ENCODE measurements at regions not wholly inside any gene's neighbourhood (a gene's known extent, or its start where the extent isn't known, plus 50 kb on each side); places are given as distances from the start of the nearest gene placed in this dataset.

DNA sequence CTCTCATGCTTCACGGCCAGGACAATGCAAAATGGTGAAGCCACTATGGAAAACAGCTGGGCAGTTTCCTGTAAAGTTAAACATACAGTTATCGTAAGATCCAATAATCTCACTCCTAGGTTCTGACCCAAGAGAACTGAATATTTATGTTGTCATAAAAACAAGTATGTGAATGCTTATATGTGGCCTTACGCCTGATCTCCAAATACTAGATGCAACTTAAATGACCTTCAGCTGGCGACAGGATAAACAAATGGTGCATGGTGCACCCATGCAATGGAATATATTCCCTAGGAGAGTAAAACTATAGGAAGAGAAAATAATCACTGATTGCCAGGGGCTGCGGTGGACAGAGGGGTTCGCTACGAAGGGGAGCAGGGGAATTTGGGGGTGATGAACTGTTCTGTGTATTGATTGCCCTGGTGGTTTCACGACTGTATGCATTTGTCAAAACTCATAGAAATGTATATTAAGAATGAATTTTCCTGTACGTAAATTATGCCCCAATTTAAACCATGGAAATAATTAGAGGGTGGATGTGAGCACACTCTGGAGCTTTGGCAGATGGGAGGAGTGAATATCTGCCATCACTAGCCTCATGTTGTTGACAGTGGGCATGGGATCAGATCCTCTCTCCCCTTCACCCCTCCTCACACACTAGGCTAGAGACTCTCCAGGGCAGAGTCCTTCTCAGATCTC, 100.8 kb upstream of the MYCN start:
- no peak overlapping the region for H3K4me3 Mint-ChIP-seq
- TF ChIP-seq, protein P1, sequence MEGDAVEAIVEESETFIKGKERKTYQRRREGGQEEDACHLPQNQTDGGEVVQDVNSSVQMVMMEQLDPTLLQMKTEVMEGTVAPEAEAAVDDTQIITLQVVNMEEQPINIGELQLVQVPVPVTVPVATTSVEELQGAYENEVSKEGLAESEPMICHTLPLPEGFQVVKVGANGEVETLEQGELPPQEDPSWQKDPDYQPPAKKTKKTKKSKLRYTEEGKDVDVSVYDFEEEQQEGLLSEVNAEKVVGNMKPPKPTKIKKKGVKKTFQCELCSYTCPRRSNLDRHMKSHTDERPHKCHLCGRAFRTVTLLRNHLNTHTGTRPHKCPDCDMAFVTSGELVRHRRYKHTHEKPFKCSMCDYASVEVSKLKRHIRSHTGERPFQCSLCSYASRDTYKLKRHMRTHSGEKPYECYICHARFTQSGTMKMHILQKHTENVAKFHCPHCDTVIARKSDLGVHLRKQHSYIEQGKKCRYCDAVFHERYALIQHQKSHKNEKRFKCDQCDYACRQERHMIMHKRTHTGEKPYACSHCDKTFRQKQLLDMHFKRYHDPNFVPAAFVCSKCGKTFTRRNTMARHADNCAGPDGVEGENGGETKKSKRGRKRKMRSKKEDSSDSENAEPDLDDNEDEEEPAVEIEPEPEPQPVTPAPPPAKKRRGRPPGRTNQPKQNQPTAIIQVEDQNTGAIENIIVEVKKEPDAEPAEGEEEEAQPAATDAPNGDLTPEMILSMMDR (IDR thresholded peaks at IDR 0.05) = no peak
- H3K9me3 Mint-ChIP-seq = no peaks in the 10 kb centered on the region
- H3K27me3 Mint-ChIP-seq = no peaks in the 10 kb centered on the region
- ChIA-PET POLR2A (no interaction called here), CTCF (no interaction called here)
- ATAC-seq (ENCODE audit: low read depth) (no peak), DNase-seq (no peak)
- H3K4me1 Mint-ChIP-seq = no peaks in the 10 kb centered on the region
- intact Hi-C loops (cut with micrococcal nuclease) = no loop called here
- H3K27ac Mint-ChIP-seq = no peak overlapping the region
- no peaks in the 10 kb centered on the region for H3K36me3 Mint-ChIP-seq (ENCODE audit: low read depth)

DNA sequence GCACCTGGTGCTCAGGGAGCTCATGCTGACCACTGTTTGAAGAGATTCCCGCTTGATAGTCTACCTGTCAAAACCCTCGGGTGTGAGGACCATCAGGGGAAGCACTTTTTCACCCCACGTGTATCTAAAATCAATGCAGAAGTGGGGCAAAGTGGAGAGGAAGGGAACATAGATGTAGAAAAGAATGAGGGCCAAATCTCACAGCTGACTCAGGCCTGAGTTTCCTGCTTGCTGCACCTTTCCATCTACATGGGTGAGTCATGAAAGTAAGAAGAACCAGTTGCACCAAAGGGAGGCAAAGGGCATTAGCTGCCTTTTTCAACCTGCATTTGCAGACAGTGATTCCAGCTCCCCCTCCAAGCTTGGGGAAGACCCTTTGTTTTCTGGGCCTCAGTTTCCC, 100.2 kb upstream of the MYCN start:
- ATAC-seq (ENCODE audit: low read depth) (no peak), DNase-seq (no peak)
- TF ChIP-seq, protein P1 (IDR thresholded peaks at IDR 0.05) = no peak
- Mint-ChIP-seq H3K36me3 (ENCODE audit: low read depth) (no peaks in the 10 kb centered on the region), H3K27me3 (no peaks in the 10 kb centered on the region), H3K9me3 (no peaks in the 10 kb centered on the region), H3K4me3 (no peak overlapping the region), H3K27ac (no peak overlapping the region), H3K4me1 (no peaks in the 10 kb centered on the region)
- ChIA-PET POLR2A (no interaction called here), CTCF (no interaction called here)
- intact Hi-C loops (cut with micrococcal nuclease) = no loop called here

DNA sequence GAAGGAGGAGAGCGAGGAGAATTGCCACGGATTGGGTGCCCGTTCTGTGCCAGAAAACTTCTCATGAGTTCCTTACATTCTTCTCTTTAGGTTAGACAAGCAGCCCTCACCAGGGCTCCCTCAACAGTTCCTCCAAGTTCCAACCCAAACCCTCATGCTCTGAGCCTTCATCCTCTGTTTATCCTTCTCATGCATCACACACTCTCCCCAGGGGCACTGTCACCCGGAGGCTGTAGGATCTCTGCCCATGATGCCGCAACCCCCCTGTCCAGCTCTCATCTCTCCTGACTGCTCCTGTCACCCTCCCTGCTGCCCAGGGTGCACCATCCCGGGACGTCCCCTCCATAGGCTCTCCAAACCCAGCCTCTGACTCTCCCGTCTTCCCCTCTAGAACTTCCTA, 99.4 kb upstream of the MYCN start:
- H3K36me3 Mint-ChIP-seq (ENCODE audit: low read depth) = no peaks in the 10 kb centered on the region
- POLR2A ChIA-PET = no interaction called here
- CTCF ChIA-PET = no interaction called here
- TF ChIP-seq, protein P1 (IDR thresholded peaks at IDR 0.05) = no peak
- no peak overlapping the region for H3K4me3 Mint-ChIP-seq
- no peak for DNase-seq
- no peaks in the 10 kb centered on the region for H3K27me3 Mint-ChIP-seq
- intact Hi-C loops (cut with micrococcal nuclease) = no loop called here
- H3K27ac Mint-ChIP-seq = no peak overlapping the region
- H3K9me3 Mint-ChIP-seq = no peaks in the 10 kb centered on the region
- no peaks in the 10 kb centered on the region for H3K4me1 Mint-ChIP-seq
- no peak for ATAC-seq (ENCODE audit: low read depth)

DNA sequence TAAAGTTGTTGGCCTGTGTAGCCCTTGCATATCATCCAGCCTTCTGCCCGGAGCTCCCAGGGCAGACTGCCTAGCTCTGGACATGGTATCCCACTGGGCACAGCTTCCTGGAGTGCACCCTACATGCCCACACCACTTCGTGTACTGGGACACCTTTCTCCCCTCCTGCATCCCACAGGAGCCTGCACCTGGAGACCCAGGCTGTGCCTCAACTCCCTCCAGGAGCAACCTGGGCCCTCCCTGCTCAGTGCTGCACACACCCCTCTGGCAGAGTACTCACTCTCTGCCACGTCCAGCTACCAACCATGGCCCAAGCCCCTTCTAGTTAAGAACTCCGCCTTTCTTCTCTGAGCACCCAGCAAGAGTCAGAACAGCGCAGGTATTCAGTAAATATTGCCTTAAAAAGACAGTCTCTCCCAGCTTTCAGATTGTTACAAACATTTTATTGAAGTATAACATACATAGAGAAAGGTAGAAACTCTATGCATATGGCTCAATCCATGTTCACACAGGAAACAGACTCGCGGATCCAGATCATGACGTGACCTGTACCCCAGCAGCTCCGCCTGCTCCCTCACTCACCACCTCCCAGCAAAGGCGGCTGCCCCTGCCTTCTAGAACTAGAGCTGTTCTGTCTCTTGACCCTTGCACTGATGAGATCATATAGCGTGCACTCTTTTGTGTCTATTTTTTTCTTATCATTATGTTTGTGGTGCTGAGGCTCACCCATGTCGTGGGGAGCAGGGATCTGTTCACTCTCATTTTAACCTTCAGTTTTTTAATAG, 98.4 kb upstream of the MYCN start:
- Mint-ChIP-seq H3K36me3 (ENCODE audit: low read depth) (no peaks in the 10 kb centered on the region), H3K4me1 (no peaks in the 10 kb centered on the region), H3K4me3 (no peak overlapping the region), H3K9me3 (no peaks in the 10 kb centered on the region), H3K27ac (no peak overlapping the region), H3K27me3 (no peaks in the 10 kb centered on the region)
- TF ChIP-seq, protein P1 (IDR thresholded peaks at IDR 0.05) = no peak
- DNase-seq (no peak), ATAC-seq (ENCODE audit: low read depth) (no peak)
- ChIA-PET CTCF (no interaction called here), POLR2A (no interaction called here)
- intact Hi-C loops (cut with micrococcal nuclease) = no loop called here

DNA sequence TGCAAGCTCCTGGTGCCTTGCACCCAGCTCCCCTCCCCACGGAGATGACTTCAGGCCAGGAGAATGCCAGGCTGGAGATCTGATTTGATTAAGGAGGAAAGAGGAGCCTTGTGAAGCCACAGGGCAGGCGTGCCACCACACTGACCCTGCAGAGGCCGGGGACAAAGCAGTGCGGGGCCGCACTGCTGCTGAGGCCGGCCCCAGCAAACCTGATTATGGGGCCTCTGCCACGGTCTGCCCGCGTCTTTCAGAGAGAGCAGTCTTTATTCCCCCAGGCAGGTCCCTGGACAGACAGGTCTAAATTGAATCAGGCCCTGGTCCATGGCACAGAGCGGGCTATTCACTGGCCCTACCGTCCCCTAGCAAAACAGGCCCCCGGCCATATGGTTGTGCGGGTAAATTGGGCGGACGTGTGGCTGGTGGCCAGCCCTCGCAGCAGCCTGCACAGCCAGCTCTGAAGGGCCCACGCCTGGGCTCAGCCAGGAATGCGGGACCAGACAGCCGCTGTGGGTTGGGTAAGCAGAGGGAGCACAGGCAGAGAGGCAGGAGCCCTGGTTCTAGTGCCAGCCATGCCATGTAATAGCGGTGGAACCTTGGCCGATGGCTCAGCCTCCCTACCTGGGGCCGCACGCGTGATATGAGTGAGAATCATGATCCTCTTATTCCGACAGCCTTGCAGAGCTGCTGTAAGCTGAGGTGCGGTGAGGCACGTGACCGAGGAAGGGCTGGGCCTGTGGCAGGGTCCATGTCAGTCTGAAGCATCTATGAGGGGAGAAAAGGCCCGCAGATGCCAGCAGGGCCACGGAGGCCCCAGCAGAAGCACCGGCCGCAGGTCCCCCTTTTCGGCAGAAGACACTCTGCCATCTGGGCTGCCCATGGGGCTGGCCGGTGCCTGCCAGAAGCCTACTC, 97.3 kb upstream of the MYCN start:
- Mint-ChIP-seq H3K27me3 (no peaks in the 10 kb centered on the region), H3K36me3 (ENCODE audit: low read depth) (no peaks in the 10 kb centered on the region), H3K4me3 (no peak overlapping the region), H3K9me3 (no peaks in the 10 kb centered on the region), H3K4me1 (no peaks in the 10 kb centered on the region), H3K27ac (no peak overlapping the region)
- TF ChIP-seq, protein P1 (IDR thresholded peaks at IDR 0.05) = no peak
- ChIA-PET POLR2A (no interaction called here), CTCF (no interaction called here)
- no peak for ATAC-seq (ENCODE audit: low read depth)
- intact Hi-C loops (cut with micrococcal nuclease) = no loop called here
- DNase-seq = no peak

Measured in activated B cell treated with CpG ODN at 0.5 μM for 24 hours (primary cell).